ENCODE measurements at regions not wholly inside any gene's neighbourhood (a gene's known extent, or its start where the extent isn't known, plus 50 kb on each side); places are given as distances from the start of the nearest gene placed in this dataset.

DNA sequence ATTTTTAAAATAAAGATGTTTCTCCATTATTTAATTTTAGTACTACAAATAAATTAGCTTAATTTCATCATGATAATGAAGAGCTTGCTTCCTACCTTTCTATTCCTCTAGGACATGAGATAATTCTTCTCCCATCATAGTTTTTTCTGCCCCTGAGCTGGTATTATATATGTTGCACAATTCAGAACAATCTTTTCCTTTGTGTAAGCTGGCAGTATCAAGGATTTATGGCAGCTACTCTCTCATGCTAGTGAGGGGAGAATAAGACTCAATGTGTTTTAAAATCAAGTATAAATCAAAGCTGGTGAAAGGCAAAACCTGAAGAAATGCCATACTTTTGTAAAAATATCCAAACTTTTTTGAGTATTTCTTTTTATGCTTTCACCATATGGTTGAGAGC, 1405.3 kb downstream of the SI start:
- no peak for DNase-seq (ENCODE audit: low read depth)

DNA sequence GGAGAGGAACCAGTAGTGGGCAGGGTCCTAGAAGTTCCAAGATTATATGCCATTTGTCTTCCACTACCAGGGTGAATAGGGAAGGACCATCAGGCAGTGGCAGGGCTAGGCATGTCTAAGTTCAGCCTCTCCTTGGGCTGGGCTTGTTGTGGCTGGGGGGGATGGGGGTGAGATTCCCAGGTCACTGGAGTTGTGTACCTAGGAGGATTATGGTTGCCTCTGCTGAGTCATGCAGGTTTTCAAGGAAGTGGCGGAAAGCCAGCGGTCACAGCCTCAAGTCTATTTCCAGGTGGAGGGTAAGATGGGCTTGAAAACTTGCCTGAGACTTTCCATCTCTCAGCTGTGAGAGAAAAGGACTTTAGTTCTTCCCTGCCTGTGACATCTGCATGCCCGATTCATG, 1407.1 kb downstream of the SI start:
- peak; percentile 48 for DNase-seq (ENCODE audit: low read depth)

DNA sequence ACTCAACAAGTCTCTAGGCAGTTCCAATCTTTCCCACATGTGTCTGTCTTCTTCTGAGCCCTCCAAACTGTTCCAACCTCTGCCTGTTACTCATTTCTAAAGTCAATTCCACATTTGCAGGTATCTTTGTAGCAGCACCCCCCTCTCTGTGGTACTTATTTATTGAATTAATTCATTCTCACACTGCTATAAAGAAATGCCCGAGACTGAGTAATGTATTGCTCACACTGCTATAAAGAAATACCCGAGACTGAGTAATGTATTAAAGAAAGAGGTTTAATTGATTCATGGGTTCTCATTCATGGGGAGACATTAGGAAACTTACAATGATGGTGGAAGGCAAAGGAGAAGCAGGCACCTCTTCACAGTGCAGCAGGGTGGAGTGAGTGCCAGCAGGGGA, 1413.8 kb downstream of the SI start:
- no peak for DNase-seq (ENCODE audit: low read depth)

DNA sequence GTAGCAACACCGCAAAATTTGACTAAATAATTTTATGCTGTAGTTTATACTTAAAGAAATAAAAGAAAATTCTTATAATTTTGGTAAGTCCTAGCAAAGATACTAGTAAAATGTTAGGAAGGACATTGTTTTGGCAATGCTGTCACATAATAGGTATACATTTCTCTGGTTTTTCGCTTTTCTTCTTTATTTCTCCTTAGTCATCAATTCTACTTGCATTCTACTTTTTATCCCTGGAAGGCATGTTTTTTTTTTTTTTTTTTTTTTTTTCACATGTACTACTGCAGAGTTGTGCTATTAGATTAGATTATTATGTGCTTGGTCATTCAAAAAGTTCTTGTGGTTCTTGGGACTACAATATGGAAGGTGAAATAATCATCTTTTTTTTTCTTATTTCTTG, 1421.2 kb downstream of the SI start:
- DNase-seq (ENCODE audit: low read depth) = no peak

DNA sequence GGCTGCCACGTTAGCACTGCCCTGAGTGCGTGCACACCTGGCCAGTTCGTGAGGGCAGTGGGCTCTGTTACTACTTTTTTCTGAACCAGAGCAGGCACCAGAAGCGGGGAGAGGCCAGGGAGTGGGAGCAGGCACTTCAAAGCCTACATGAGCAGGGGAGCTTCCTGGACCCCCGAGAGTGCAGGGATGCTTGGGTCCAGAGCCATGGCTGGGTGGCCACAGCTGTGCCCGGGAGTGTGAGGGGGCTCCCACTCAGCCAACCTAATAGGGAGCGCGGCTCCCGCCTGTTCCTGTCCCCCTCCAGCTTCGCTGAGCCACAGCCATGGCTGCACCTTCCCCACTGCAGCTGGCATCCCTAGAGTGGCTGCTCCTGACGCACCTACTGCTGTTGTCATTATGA, 1423.3 kb downstream of the SI start:
- no peak for DNase-seq (ENCODE audit: low read depth)

DNA sequence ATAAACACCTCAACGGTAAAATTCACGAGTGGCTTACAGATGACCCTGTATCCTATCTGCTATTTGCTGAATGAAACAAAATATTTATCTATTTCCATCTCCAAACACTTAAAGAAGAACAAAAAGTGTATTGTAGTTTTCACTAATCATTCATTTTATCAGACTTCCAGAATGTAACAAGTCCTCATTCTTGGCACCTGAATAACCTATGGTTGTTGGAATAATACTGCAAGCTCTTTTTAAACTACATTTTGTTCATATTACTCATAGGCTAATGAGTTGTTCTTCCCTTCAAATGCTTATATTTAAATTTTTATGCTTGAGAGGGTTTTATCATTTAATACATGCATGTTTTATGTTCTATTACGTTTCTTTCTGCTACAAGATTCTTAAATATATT, 1434.1 kb downstream of the SI start:
- DNase-seq (ENCODE audit: low read depth) = no peak

DNA sequence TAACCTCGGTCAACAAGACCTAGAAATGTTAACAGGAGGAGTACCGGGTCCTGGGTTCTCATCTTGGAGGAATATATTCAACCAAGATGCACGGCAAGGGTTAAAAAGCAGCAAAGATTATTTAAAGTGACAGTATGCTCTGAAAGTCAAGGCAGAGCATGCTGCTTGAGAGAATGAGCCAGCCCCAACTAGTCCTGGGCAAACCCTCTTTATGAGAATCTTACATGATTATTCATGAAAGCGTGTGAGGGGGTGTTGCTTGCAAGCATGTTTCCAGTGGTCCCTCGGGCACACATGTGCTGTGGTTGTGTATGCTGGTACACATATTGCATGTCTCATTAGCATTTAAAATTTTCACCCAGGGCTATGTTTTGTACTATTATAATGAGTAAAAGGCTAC, 1445.6 kb downstream of the SI start:
- DNase-seq (ENCODE audit: low read depth) = no peak

DNA sequence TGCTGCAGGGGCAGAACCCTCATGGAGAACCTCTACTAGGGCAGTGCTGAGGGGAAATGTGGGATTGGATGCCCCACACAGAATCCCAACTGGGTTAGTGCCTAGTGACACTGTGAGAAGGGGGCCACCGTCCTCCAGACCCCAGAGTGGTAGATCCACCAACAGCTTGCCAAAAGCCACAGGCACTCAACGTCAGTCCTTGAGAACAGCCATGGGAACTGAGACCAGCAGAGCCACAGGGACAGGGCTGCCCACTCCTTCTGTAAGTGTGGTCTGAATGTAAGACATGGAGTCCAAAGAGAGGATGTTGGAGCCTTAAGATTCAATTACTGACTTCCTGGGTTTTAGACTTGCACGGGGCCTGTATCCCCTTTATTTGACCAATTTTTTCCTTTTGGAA, 1451.5 kb downstream of the SI start:
- DNase-seq (ENCODE audit: low read depth) = no peak

DNA sequence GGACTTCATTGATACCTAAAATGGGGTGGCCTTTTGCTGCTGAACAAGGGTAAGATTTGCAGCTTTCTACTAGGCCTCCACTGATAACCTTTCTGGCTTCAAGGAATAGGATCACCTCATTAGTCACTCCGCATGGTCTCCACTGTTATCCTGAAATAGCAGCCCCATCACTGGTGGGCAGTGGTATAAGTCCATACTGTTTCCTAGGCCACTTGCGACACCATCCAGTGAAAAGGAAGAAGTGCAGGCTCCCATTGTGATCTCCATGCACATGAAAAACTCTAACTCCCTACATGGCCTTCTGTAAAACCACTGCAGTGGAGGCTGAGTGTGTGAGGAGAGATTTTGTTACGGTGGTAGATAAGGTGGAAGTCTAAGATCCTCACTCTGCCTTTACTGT, 1455.9 kb downstream of the SI start:
- peak; percentile 65 for DNase-seq (ENCODE audit: low read depth)

DNA sequence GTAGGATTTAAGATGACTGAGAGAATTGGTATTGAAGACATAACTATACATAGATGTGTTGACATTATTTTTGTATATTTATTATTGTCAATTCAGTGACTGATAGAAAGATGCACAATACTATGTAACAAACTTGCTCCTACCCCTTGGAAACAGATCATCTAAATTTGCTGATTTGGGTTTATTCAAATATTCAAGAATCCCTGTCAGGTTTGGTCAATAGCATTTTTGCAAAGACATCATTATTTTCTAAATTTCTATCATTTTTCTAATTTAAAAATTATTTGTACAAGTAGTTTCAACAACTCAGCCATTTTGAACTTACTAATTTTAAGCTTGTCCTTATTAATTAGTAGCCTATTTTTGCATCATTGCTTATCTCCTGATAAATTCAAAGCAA, 1463.4 kb downstream of the SI start:
- DNase-seq (ENCODE audit: low read depth) = no peak

DNA sequence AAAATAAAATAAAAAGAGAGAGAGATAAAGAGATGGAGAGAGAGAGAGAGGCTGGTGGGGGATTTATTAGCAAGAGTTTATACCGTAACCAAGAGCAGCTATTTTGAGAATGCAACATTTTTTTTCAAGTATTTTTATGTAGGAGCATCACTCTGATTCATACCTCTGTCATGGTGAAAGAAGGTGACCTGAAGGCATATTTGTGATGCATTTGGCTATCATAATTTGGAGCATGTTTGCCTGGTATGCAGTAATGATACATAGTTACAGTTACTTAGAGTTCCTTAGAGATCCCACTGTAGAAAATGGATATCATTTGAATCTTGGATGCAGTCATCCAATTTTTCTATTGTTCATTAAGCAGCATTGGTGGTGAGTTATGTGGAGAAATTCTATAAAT, 1472.4 kb downstream of the SI start:
- DNase-seq (ENCODE audit: low read depth) = no peak

DNA sequence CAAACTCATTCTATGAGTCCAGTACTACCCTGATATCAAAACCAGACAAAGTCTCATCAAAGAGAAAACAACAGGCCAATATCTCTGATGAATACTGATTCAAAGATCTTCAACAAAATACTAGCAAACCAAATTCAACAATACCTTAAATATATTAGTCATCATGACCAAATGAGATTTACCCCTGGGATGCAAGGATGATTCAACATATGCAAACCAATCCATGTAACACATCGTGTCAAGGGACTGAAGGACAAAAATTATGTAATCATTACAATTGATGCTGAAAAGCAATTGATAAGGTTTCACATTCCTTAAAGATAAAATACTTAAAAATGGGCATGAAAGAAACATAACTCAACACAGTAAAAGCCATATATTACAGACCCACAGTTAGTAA, 1476.9 kb downstream of the SI start:
- DNase-seq (ENCODE audit: low read depth) = peak; percentile 4

DNA sequence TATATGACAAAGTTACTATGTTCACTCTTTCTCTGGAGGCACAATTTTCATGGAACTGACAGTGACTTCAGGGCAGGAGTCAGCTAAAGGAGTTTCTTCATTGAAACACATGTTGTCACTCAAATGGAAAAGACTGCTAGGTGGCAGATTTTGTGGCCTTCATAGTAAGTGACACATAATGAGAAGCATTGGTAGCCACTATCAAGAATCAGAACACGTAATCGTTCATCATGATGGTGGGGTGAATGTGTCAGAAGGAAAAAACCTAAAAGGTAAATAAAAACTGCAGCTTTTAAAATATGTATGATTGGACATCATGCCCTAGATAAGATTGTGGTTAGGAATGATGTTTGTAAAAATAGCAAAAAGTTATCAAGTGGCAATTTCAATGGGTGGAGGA, 1491.0 kb downstream of the SI start:
- DNase-seq (ENCODE audit: low read depth) = peak; percentile 57

DNA sequence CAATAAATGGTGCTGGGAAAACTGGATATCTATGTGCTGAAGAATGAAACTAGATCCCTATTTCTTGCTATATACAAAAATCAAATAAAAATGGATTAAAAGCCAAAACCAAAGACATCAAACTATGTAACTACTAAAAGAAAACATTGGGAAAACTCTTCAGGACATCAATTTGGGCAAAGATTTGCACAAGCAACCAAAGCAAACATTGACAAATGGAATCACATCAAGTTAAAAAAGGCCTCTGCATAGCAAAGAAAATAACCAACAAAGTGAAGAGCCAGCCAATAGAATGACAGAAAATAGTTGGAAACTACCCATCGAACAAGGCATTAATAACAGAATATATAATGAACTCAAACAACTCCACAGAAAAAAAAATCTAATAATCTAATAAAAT, 1495.3 kb downstream of the SI start:
- DNase-seq (ENCODE audit: low read depth) = no peak

DNA sequence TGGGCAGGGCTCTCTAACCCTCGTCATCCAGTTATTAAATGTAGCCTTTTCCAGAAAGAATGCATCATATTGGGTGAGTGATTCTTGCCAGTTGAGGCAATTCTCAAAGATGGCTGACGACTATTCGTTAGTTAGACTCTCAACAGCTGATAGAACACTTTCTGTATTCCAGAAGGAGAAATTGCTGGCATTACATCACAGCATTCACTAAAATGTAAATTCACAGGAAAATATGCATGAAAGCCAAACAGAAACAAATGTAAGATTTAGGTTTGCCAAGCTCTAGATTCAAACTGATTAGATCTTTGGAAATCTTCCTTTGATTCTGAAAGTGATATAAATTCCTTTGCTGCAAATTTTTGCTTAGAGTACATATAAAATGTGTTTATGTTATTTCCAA, 1501.0 kb downstream of the SI start:
- DNase-seq (ENCODE audit: low read depth) = no peak

DNA sequence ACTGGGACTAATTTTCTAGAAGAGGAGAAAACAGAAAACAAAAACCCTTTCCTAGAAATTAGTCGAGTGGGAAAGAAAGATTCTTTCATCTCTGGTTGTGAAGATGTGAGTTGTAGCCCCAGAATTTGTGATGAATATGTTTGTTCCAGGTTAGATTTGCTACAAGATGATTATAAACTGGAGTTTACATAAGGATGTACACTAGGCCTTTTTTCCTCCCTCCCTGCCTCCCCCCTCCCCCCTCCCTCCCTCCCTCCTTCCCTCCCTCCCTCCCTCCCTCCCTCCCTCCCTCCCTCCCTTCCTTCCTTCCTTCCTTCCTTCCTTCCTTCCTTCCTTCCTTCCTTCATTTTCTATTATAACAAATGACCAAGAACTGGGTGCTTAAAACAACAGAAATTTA, 1502.0 kb downstream of the SI start:
- no peak for DNase-seq (ENCODE audit: low read depth)

DNA sequence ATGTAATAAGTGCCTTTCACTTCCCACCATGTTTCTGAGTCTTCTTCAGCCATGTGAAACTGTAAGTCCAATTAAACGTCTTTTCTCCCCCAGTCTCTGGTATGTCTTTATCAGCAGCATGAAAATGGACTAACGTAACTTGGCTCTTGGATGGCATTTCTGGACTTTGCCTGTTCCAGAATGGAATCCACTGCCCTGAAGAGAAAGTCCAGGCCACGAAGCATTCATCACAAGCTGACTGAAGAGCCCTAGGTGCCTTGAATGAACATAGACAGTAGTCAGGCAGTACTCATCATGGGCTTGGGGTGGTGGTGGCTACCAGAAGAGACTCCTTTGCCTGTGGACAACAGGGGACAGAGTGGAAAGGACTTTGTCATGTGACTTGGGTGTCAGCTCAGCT, 1505.0 kb downstream of the SI start:
- no peak for DNase-seq (ENCODE audit: low read depth)

DNA sequence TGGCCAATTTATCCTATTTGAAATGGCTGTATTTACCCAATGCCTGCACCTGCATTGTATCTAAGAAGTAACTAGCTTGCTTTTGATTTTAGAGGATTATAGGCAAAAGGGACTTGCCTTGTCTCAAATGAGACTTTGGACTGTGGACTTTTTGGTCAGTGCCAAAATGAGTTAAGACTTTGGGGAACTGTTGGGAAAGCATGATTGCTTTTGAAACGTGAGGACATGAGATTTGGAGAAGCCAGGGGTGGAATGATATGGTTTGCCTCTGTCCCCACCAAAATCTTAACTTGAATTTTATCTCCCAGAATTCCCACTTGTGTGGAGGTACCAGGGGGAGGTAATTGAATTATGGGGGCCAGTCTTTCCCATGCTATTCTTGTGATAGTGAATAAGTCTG, 1505.4 kb downstream of the SI start:
- no peak for DNase-seq (ENCODE audit: low read depth)

DNA sequence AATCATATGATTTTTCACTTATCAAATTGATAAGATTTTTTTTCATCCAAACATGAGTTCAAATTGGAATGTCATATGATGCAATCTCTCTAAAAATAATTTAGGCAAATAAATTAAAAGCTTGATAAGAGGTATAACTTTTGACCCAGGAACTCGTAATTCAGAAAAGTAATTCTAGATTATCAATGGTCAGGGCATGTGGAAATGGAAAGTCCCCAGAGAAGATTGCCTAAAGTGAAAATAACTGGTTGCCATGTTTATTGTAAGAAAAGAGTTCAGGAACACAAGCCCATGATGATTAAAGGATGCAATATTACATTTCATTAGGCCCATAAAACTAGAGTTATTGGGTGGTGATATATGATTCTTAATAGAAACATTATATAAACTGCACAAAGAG, 1514.8 kb downstream of the SI start:
- DNase-seq (ENCODE audit: low read depth) = no peak

DNA sequence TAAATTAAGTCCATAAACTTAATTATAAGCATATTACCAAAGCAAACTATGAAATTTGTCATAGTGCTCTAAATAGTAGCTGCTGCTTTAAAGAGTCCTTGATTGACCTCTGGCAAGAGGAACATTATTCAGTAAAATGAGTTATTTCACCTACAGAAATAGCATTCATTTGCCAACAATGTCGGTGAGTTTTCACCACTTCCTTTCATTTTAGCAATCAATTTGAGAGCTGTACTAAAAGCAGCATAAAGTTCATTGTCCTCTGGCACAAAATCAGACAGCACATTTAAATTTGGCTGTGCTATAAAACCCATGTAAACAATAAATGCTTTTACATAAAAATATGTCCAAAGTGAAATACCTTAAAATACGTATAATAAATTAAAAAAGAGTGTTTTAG, 1515.7 kb downstream of the SI start:
- DNase-seq (ENCODE audit: low read depth) = no peak

DNA sequence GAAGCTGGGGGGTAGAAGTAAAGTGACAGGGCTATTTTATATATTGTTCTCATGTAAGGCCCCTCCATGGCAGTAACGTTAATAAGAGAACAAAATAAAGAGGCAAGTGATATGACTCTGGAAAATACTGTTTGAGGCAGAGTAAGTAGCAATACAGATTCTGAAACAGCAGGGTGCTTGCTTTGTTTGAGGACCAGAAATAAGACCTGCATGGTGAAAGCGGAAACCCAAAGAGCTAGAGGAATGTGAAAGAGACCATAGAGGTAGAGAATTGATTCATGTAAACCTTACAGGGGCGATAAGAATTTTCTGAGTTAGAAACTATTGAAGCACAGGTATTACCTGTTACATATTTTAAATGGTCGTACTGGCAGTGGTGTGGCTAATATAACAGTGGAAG, 1517.1 kb downstream of the SI start:
- peak; percentile 26 for DNase-seq (ENCODE audit: low read depth)

DNA sequence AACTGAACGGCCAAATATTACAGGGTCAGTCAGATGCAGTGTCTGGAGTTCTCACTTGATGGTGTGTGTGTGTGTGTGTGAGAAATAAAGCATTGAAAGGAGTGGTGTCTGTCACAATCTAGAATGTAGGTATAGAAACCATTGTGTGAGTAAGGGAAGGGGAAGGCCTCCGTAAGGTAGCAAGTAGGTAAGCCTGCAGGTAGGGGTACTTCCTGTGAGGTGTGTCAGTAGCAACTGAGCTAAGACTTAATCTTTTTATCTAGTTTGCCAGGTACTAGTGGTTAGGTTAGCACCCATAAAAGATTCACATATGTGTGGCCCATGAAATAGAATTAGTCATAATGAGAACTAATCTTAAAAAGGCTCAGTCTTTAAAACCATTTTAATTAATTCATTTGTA, 1517.8 kb downstream of the SI start:
- no peak for DNase-seq (ENCODE audit: low read depth)

DNA sequence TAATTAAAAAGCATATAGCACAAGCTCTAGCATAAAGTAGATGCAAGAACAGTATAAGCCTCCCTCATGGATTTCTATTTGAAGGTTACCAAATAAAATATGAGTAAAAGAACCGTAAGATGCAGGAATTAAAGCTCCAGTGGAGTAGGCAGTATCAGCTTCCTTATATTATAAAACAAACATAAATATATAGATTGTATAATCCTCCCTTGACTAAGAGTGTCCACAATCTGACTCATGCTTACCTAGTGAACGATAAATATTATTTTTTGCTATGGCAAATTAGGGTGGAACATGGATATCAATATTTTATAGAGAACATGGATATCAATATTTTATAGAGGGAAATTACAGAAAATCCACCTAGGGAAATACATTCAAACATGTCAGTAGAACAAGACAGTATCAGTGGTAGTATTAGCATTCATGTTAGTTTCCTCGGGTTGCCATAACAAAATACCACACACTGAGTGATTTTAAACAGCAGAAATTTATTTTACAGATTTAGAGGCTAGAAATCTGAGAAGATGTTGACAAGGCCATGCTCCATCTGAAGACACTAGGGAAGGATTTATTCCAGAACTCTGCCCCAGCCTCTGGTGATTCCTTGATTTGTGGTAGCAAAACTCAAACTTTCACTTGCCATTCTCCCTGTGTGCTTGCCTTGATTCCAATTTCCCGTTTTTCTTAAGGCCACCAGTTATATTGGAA, 1521.3 kb downstream of the SI start:
- no peak for DNase-seq (ENCODE audit: low read depth)

DNA sequence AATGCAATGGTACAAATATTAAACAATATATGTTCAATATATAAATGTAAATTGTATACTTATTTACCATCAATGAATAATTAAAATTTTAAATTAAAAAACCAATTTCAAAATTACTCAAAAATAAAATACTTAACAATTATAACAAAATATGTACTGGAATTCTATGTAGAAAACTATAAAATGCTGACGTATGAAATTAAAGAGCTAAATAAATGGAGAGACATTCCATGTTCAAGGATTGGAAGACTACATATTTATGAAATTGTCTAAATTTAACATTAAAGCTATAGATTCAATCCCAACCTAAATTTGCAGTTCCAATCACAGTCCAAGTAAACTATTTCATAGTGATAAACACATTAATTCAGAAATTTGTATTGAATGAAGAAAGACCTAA, 1522.4 kb downstream of the SI start:
- no peak for DNase-seq (ENCODE audit: low read depth)

DNA sequence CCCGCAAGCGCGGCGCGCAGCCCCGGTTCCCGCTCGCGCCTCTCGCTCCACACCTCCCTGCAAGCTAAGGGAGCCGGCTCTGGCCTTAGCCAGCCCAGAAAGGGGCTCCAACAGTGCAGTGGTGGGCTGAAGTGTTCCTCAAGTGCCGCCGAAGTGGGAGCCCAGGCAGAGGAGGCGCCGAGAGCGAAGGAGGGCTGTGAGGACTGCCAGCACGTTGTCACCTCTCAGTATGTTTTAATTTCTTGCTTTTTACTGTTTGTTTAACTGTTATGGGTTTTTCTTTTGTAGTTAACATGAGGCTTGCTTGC, 1525.7 kb downstream of the SI start:
- peak; percentile 33 for DNase-seq (ENCODE audit: low read depth)

All from Daoy (cell line).